Fibroblast of skin of right biceps (primary cell): ENCODE measurements at regions not wholly inside any gene's neighbourhood (a gene's known extent, or its start where the extent isn't known, plus 50 kb on each side); places are given as distances from the start of the nearest gene placed in this dataset.
"Not testable (repeated sequence)": the region's sequence is repeated elsewhere in the genome, so short reads cannot be mapped to it uniquely, and the experiment has no call there.

Experiments used
- DNase-seq: peaks from one replicate; pipeline ENCODE4 v3.0.0-alpha.2; 2013

- DNase-seq, result no peak
Observed at GRCh38 chr3:170701696-170702678, 116.1 kb upstream of the SLC7A14 start.

GRCh38 chr3:170700054-170700404 is 114.2 kb upstream of the SLC7A14 start:
- DNase-seq, result no peak

GRCh38 chr3:170699158-170700053 is 113.5 kb upstream of the SLC7A14 start:
- no peak for DNase-seq

- DNase-seq, result no peak
Observed at GRCh38 chr3:170697908-170698307, 112.0 kb upstream of the SLC7A14 start.

GRCh38 chr3:170697131-170697530 is 111.3 kb upstream of the SLC7A14 start:
- DNase-seq, result no peak

- no peak for DNase-seq
Observed at GRCh38 chr3:170695486-170696064, 109.7 kb upstream of the SLC7A14 start.

- DNase-seq, result peak; percentile 60
Observed at GRCh38 chr3:170692720-170693119, 106.8 kb upstream of the SLC7A14 start.

- DNase-seq, result no peak
Observed at GRCh38 chr3:170690661-170690981, 104.7 kb upstream of the SLC7A14 start.

- peak; percentile 62 for DNase-seq
Observed at GRCh38 chr3:170689893-170690660, 104.2 kb upstream of the SLC7A14 start.

GRCh38 chr3:170689296-170689829 is 103.5 kb upstream of the SLC7A14 start:
- peak; percentile 99 for DNase-seq

- DNase-seq, result not testable (repeated sequence)
Observed at GRCh38 chr3:170688222-170688621, 102.3 kb upstream of the SLC7A14 start.

- no peak for DNase-seq
Observed at GRCh38 chr3:170680593-170680992, 94.7 kb upstream of the SLC7A14 start.

- DNase-seq, result no peak
Observed at GRCh38 chr3:170679190-170679589, 93.3 kb upstream of the SLC7A14 start.

- no peak for DNase-seq
Observed at GRCh38 chr3:170670504-170670903, 84.6 kb upstream of the SLC7A14 start.

GRCh38 chr3:170662986-170663385 is 77.1 kb upstream of the SLC7A14 start:
- DNase-seq, result not testable (repeated sequence)

GRCh38 chr3:170660139-170660538 is 74.3 kb upstream of the SLC7A14 start:
- DNase-seq, result no peak

- no peak for DNase-seq
Observed at GRCh38 chr3:170657312-170657711, 71.4 kb upstream of the SLC7A14 start.

GRCh38 chr3:170656284-170656683 is 70.4 kb upstream of the SLC7A14 start:
- no peak for DNase-seq

GRCh38 chr3:170653801-170654200 is 67.9 kb upstream of the SLC7A14 start:
- no peak for DNase-seq

- no peak for DNase-seq
Observed at GRCh38 chr3:170651260-170651845, 65.5 kb upstream of the SLC7A14 start.

- not testable (repeated sequence) for DNase-seq
Observed at GRCh38 chr3:170650557-170650956, 64.7 kb upstream of the SLC7A14 start.

GRCh38 chr3:170644711-170645110 is 58.8 kb upstream of the SLC7A14 start:
- DNase-seq, result peak; percentile 45
